ENCODE measurements at regions not wholly inside any gene's neighbourhood (a gene's known extent, or its start where the extent isn't known, plus 50 kb on each side); places are given as distances from the start of the nearest gene placed in this dataset.
"Not testable (repeated sequence)": the region's sequence is repeated elsewhere in the genome, so short reads cannot be mapped to it uniquely, and the experiment has no call there.

GRCh38 chr15:87477737-87478686, 778.5 kb downstream of the NTRK3 start:
- H3K9me3 ChIP-seq (ENCODE audit: control insufficient read depth in 2 of 2, insufficient read depth in 1 of 2, low read depth in 1 of 2, low read length in 1 of 2), result no peaks in the 10 kb centered on the region
- peak; percentile 35 to 39 for DNase-seq
- no peaks in the 10 kb centered on the region for H3K4me1 ChIP-seq (ENCODE audit: control insufficient read depth in 3 of 3, insufficient read depth in 2 of 3, low read depth in 1 of 3, low read length in 2 of 3)
- no peak overlapping the region for H3K4me3 ChIP-seq (ENCODE audit: low read depth in 1 of 3, low read length in 3 of 3)
- no peak overlapping the region for H3K27ac ChIP-seq (ENCODE audit: low read depth in 1 of 3, low read length in 2 of 3)
- no peak for FAIRE-seq
- no peaks in the 10 kb centered on the region for H3K27me3 ChIP-seq (ENCODE audit: control insufficient read depth in 3 of 3, insufficient read depth in 3 of 3, low read length in 3 of 3)
- 15 to 30% (median 17%) methylated on average over 8 of the region's 8 CpGs for WGBS, 3 donors
- H3K36me3 ChIP-seq (ENCODE audit: control insufficient read depth in 3 of 3, insufficient read depth in 2 of 3, low read depth in 1 of 3, low read length in 3 of 3), result no peaks in the 10 kb centered on the region

- WGBS, 3 donors, result 90 to 97% (median 91%) methylated on average over 1 of the region's 1 CpG
- Histone ChIP-seq H3K36me3 (ENCODE audit: control insufficient read depth in 3 of 3, insufficient read depth in 2 of 3, low read depth in 1 of 3, low read length in 3 of 3) (no peaks in the 10 kb centered on the region), H3K4me1 (ENCODE audit: control insufficient read depth in 3 of 3, insufficient read depth in 2 of 3, low read depth in 1 of 3, low read length in 2 of 3) (no peaks in the 10 kb centered on the region), H3K27me3 (ENCODE audit: control insufficient read depth in 3 of 3, insufficient read depth in 3 of 3, low read length in 3 of 3) (no peaks in the 10 kb centered on the region), H3K9me3 (ENCODE audit: control insufficient read depth in 2 of 2, insufficient read depth in 1 of 2, low read depth in 1 of 2, low read length in 1 of 2) (no peaks in the 10 kb centered on the region), H3K4me3 (ENCODE audit: low read depth in 1 of 3, low read length in 3 of 3) (no peak overlapping the region), H3K27ac (ENCODE audit: low read depth in 1 of 3, low read length in 2 of 3) (no peak overlapping the region)
- FAIRE-seq, result no peak
- no peak for DNase-seq
Observed at GRCh38 chr15:87477026-87477425, 779.5 kb downstream of the NTRK3 start.

- H3K4me1 ChIP-seq (ENCODE audit: control insufficient read depth in 3 of 3, insufficient read depth in 2 of 3, low read depth in 1 of 3, low read length in 2 of 3), result no peaks in the 10 kb centered on the region
- 27 to 65% (median 55%) methylated on average over 2 of the region's 2 CpGs for WGBS, 3 donors
- H3K9me3 ChIP-seq (ENCODE audit: control insufficient read depth in 2 of 2, insufficient read depth in 1 of 2, low read depth in 1 of 2, low read length in 1 of 2), result no peaks in the 10 kb centered on the region
- no peak overlapping the region for H3K27ac ChIP-seq (ENCODE audit: low read depth in 1 of 3, low read length in 2 of 3)
- no peaks in the 10 kb centered on the region for H3K36me3 ChIP-seq (ENCODE audit: control insufficient read depth in 3 of 3, insufficient read depth in 2 of 3, low read depth in 1 of 3, low read length in 3 of 3)
- no peaks in the 10 kb centered on the region for H3K27me3 ChIP-seq (ENCODE audit: control insufficient read depth in 3 of 3, insufficient read depth in 3 of 3, low read length in 3 of 3)
- no peak for DNase-seq
- no peak for FAIRE-seq
- H3K4me3 ChIP-seq (ENCODE audit: low read depth in 1 of 3, low read length in 3 of 3), result no peak overlapping the region
Observed at GRCh38 chr15:87470923-87471322, 785.6 kb downstream of the NTRK3 start.

- not testable (repeated sequence) for H3K27ac ChIP-seq (ENCODE audit: low read depth in 1 of 3, low read length in 2 of 3); H3K4me1 ChIP-seq (ENCODE audit: control insufficient read depth in 3 of 3, insufficient read depth in 2 of 3, low read depth in 1 of 3, low read length in 2 of 3); H3K4me3 ChIP-seq (ENCODE audit: low read depth in 1 of 3, low read length in 3 of 3); FAIRE-seq; H3K9me3 ChIP-seq (ENCODE audit: control insufficient read depth in 2 of 2, insufficient read depth in 1 of 2, low read depth in 1 of 2, low read length in 1 of 2); H3K27me3 ChIP-seq (ENCODE audit: control insufficient read depth in 3 of 3, insufficient read depth in 3 of 3, low read length in 3 of 3); H3K36me3 ChIP-seq (ENCODE audit: control insufficient read depth in 3 of 3, insufficient read depth in 2 of 3, low read depth in 1 of 3, low read length in 3 of 3); DNase-seq
- WGBS, 3 donors, result 63 to 66% (median 65%) methylated on average over 6 to 7 of the region's 7 CpGs
Observed at GRCh38 chr15:87463956-87464355, 792.6 kb downstream of the NTRK3 start.

- Histone ChIP-seq H3K27ac (ENCODE audit: low read depth in 1 of 3, low read length in 2 of 3) (no peak overlapping the region), H3K27me3 (ENCODE audit: control insufficient read depth in 3 of 3, insufficient read depth in 3 of 3, low read length in 3 of 3) (no peaks in the 10 kb centered on the region), H3K4me3 (ENCODE audit: low read depth in 1 of 3, low read length in 3 of 3) (no peak overlapping the region), H3K4me1 (ENCODE audit: control insufficient read depth in 3 of 3, insufficient read depth in 2 of 3, low read depth in 1 of 3, low read length in 2 of 3) (no peaks in the 10 kb centered on the region), H3K36me3 (ENCODE audit: control insufficient read depth in 3 of 3, insufficient read depth in 2 of 3, low read depth in 1 of 3, low read length in 3 of 3) (no peaks in the 10 kb centered on the region), H3K9me3 (ENCODE audit: control insufficient read depth in 2 of 2, insufficient read depth in 1 of 2, low read depth in 1 of 2, low read length in 1 of 2) (no peaks in the 10 kb centered on the region)
- no peak for DNase-seq
- no peak for FAIRE-seq
Observed at GRCh38 chr15:87461631-87462030, 794.9 kb downstream of the NTRK3 start.

- no peak for FAIRE-seq
- Histone ChIP-seq H3K36me3 (ENCODE audit: control insufficient read depth in 3 of 3, insufficient read depth in 2 of 3, low read depth in 1 of 3, low read length in 3 of 3) (no peaks in the 10 kb centered on the region), H3K4me1 (ENCODE audit: control insufficient read depth in 3 of 3, insufficient read depth in 2 of 3, low read depth in 1 of 3, low read length in 2 of 3) (no peaks in the 10 kb centered on the region), H3K27ac (ENCODE audit: low read depth in 1 of 3, low read length in 2 of 3) (no peak overlapping the region), H3K27me3 (ENCODE audit: control insufficient read depth in 3 of 3, insufficient read depth in 3 of 3, low read length in 3 of 3) (no peaks in the 10 kb centered on the region), H3K4me3 (ENCODE audit: low read depth in 1 of 3, low read length in 3 of 3) (no peak overlapping the region), H3K9me3 (ENCODE audit: control insufficient read depth in 2 of 2, insufficient read depth in 1 of 2, low read depth in 1 of 2, low read length in 1 of 2) (no peaks in the 10 kb centered on the region)
- no peak for DNase-seq
- 76 to 93% (median 82%) methylated on average over 1 of the region's 1 CpG for WGBS, 3 donors
Observed at GRCh38 chr15:87454860-87455259, 801.7 kb downstream of the NTRK3 start.

- H3K4me1 ChIP-seq (ENCODE audit: control insufficient read depth in 3 of 3, insufficient read depth in 2 of 3, low read depth in 1 of 3, low read length in 2 of 3), result no peaks in the 10 kb centered on the region
- FAIRE-seq, result no peak
- WGBS, 3 donors, result 13 to 38% (median 17%) methylated on average over 1 of the region's 1 CpG
- no peaks in the 10 kb centered on the region for H3K9me3 ChIP-seq (ENCODE audit: control insufficient read depth in 2 of 2, insufficient read depth in 1 of 2, low read depth in 1 of 2, low read length in 1 of 2)
- no peaks in the 10 kb centered on the region for H3K27me3 ChIP-seq (ENCODE audit: control insufficient read depth in 3 of 3, insufficient read depth in 3 of 3, low read length in 3 of 3)
- no peak overlapping the region for H3K4me3 ChIP-seq (ENCODE audit: low read depth in 1 of 3, low read length in 3 of 3)
- H3K27ac ChIP-seq (ENCODE audit: low read depth in 1 of 3, low read length in 2 of 3), result no peak overlapping the region
- no peak for DNase-seq
- no peaks in the 10 kb centered on the region for H3K36me3 ChIP-seq (ENCODE audit: control insufficient read depth in 3 of 3, insufficient read depth in 2 of 3, low read depth in 1 of 3, low read length in 3 of 3)
Observed at GRCh38 chr15:87450314-87450713, 806.2 kb downstream of the NTRK3 start.

GRCh38 chr15:87439090-87439489, 817.4 kb downstream of the NTRK3 start:
- DNase-seq (no peak), FAIRE-seq (no peak)
- H3K4me1 ChIP-seq (ENCODE audit: control insufficient read depth in 3 of 3, insufficient read depth in 2 of 3, low read depth in 1 of 3, low read length in 2 of 3), result no peaks in the 10 kb centered on the region
- H3K27ac ChIP-seq (ENCODE audit: low read depth in 1 of 3, low read length in 2 of 3), result no peak overlapping the region
- no peaks in the 10 kb centered on the region for H3K27me3 ChIP-seq (ENCODE audit: control insufficient read depth in 3 of 3, insufficient read depth in 3 of 3, low read length in 3 of 3)
- 61 to 74% (median 68%) methylated on average over 2 of the region's 2 CpGs for WGBS, 3 donors
- H3K4me3 ChIP-seq (ENCODE audit: low read depth in 1 of 3, low read length in 3 of 3), result no peak overlapping the region
- no peaks in the 10 kb centered on the region for H3K9me3 ChIP-seq (ENCODE audit: control insufficient read depth in 2 of 2, insufficient read depth in 1 of 2, low read depth in 1 of 2, low read length in 1 of 2)
- no peaks in the 10 kb centered on the region for H3K36me3 ChIP-seq (ENCODE audit: control insufficient read depth in 3 of 3, insufficient read depth in 2 of 3, low read depth in 1 of 3, low read length in 3 of 3)

GRCh38 chr15:87433871-87434270, 822.7 kb downstream of the NTRK3 start:
- Histone ChIP-seq H3K4me3 (ENCODE audit: low read depth in 1 of 3, low read length in 3 of 3) (no peak overlapping the region), H3K9me3 (ENCODE audit: control insufficient read depth in 2 of 2, insufficient read depth in 1 of 2, low read depth in 1 of 2, low read length in 1 of 2) (no peaks in the 10 kb centered on the region), H3K4me1 (ENCODE audit: control insufficient read depth in 3 of 3, insufficient read depth in 2 of 3, low read depth in 1 of 3, low read length in 2 of 3) (no peaks in the 10 kb centered on the region), H3K27ac (ENCODE audit: low read depth in 1 of 3, low read length in 2 of 3) (no peak overlapping the region), H3K27me3 (ENCODE audit: control insufficient read depth in 3 of 3, insufficient read depth in 3 of 3, low read length in 3 of 3) (peaks cover 0 to 2% (median 0%) of the 10 kb centered on the region in 3 donors), H3K36me3 (ENCODE audit: control insufficient read depth in 3 of 3, insufficient read depth in 2 of 3, low read depth in 1 of 3, low read length in 3 of 3) (no peaks in the 10 kb centered on the region)
- FAIRE-seq (no peak), DNase-seq (no peak)
- 73 to 85% (median 84%) methylated on average over 1 of the region's 1 CpG for WGBS, 3 donors
